ENCODE measurements at regions not wholly inside any gene's neighbourhood (a gene's known extent, or its start where the extent isn't known, plus 50 kb on each side); places are given as distances from the start of the nearest gene placed in this dataset.

DNA sequence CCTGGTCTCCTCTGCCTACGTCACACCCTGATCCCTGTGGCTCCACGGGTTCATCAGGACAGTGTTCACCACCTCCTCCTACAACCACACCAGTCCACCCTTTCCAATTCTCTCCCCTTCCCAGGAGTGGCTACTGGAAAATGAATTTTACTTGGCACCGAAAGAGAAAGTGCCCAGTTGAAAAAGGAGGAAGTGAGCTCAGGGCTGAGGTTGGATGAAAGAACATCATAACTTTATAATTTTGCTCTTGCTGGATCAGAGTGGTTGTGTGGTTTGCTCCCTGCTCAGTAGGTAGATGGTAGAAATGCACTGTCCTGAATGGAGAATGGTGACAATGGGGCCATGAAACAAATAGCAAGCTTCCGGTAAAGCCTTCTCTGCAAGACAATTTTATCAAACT is 140.3 kb upstream of the DDX18 start:
- TF ChIP-seq, protein P1, sequence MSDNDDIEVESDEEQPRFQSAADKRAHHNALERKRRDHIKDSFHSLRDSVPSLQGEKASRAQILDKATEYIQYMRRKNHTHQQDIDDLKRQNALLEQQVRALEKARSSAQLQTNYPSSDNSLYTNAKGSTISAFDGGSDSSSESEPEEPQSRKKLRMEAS (IDR thresholded peaks at IDR 0.05) = no peak
- TF ChIP-seq, protein P2, sequence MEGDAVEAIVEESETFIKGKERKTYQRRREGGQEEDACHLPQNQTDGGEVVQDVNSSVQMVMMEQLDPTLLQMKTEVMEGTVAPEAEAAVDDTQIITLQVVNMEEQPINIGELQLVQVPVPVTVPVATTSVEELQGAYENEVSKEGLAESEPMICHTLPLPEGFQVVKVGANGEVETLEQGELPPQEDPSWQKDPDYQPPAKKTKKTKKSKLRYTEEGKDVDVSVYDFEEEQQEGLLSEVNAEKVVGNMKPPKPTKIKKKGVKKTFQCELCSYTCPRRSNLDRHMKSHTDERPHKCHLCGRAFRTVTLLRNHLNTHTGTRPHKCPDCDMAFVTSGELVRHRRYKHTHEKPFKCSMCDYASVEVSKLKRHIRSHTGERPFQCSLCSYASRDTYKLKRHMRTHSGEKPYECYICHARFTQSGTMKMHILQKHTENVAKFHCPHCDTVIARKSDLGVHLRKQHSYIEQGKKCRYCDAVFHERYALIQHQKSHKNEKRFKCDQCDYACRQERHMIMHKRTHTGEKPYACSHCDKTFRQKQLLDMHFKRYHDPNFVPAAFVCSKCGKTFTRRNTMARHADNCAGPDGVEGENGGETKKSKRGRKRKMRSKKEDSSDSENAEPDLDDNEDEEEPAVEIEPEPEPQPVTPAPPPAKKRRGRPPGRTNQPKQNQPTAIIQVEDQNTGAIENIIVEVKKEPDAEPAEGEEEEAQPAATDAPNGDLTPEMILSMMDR (IDR thresholded peaks at IDR 0.05 in 2 of 3, conservative IDR thresholded peaks at IDR 0.05 in 1 of 3; ENCODE audit: borderline replicate concordance in 1 of 3, insufficient read depth in 1 of 3, low read depth in 2 of 3, low read length in 2 of 3) = no peak
- TF ChIP-seq POLR2A (IDR thresholded peaks at IDR 0.05; ENCODE audit: borderline replicate concordance, extremely low read depth, insufficient read depth, insufficient read length) = no peak
